Naive thymus-derived CD4-positive, alpha-beta T cell (primary cell): ENCODE measurements at regions not wholly inside any gene's neighbourhood (a gene's known extent, or its start where the extent isn't known, plus 50 kb on each side); places are given as distances from the start of the nearest gene placed in this dataset.

Experiments
- ATAC-seq: fragments of 150-1000 bp; cut with Tn5 transposase; 2 replicates; pipeline ENCODE4 v1.10.0; 2021; ENCODE audit warnings: mild to moderate bottlenecking, moderate library complexity
- CTCF ChIA-PET: fragments of 350-600 bp; sonication (Branson Sonifier 250); formaldehyde crosslinking; loops from one replicate; lab custom pipeline; 2021; ENCODE audit warnings: antibody characterized with exemption; lab: Charles Lee
- POLR2A ChIA-PET: fragments of 350-600 bp; sonication (Branson Sonifier 250); formaldehyde crosslinking; loops from one replicate; lab custom pipeline; 2021; ENCODE audit warnings: antibody characterized with exemption, inconsistent platforms; lab: Charles Lee
- DNase-seq, 9 donors: peaks; one replicate each; pipeline versions ENCODE4 v3.0.0 to v3.0.0-alpha.2; 2020 to 2022; ENCODE audit warnings: mixed read lengths in 1 of 9
- H3K27ac ChIP-seq: one replicate; pipeline ENCODE4 v1.7.0; 2013; ENCODE audit warnings: mild to moderate bottlenecking, low read depth, low read length, moderate library complexity
- H3K27me3 ChIP-seq, 2 donors: one replicate each; pipeline ENCODE4 v1.7.0; 2013; ENCODE audit warnings: low read length in 2 of 2, mild to moderate bottlenecking in 2 of 2, moderate library complexity in 2 of 2; ENCODE audit not compliant: control insufficient read depth in 2 of 2, insufficient read depth in 2 of 2
- H3K36me3 ChIP-seq, 3 experiments: 1 replicate in 2 of 3; 2 replicates in 1 of 3; pipeline ENCODE4 v1.7.0; 2013; ENCODE audit warnings: low read length in 3 of 3, mild to moderate bottlenecking in 3 of 3, moderate library complexity in 1 of 3; ENCODE audit not compliant: insufficient read depth in 3 of 3, control insufficient read depth in 2 of 3
- H3K4me1 ChIP-seq, 2 donors: one replicate each; pipeline ENCODE4 v1.7.0; 2013; ENCODE audit warnings: low read length in 2 of 2, mild to moderate bottlenecking in 2 of 2, moderate library complexity in 1 of 2; ENCODE audit not compliant: control insufficient read depth in 2 of 2, insufficient read depth in 2 of 2
- H3K4me3 ChIP-seq: 2 replicates; pipeline ENCODE4 v1.7.0; 2013; ENCODE audit warnings: mild to moderate bottlenecking, low read length
- H3K9me3 ChIP-seq, 3 experiments: 1 replicate in 2 of 3; 2 replicates in 1 of 3; pipeline ENCODE4 v1.7.0; 2013; ENCODE audit warnings: low read length in 3 of 3; ENCODE audit not compliant: control insufficient read depth in 2 of 3
- H3K27ac Mint-ChIP-seq, 9 donors: one replicate each; pipeline ENCODE4 v1.8.0; 2020 to 2022; ENCODE audit warnings: mixed read lengths in 9 of 9, mild to moderate bottlenecking in 8 of 9, moderate library complexity in 5 of 9, inconsistent platforms in 2 of 9
- H3K27me3 Mint-ChIP-seq, 5 donors: one replicate each; pipeline ENCODE4 v1.8.0; 2021 to 2022; ENCODE audit warnings: mixed read lengths in 5 of 5, mild to moderate bottlenecking in 1 of 5
- H3K36me3 Mint-ChIP-seq, 5 donors: one replicate each; pipeline ENCODE4 v1.8.0; 2020 to 2022; ENCODE audit warnings: mixed read lengths in 5 of 5, mild to moderate bottlenecking in 3 of 5, inconsistent platforms in 1 of 5
- H3K4me1 Mint-ChIP-seq, 7 donors: one replicate each; pipeline ENCODE4 v1.8.0; 2020 to 2022; ENCODE audit warnings: mixed read lengths in 7 of 7, mild to moderate bottlenecking in 3 of 7, inconsistent platforms in 1 of 7
- H3K4me3 Mint-ChIP-seq, 10 donors: one replicate each; pipeline ENCODE4 v1.8.0; 2020 to 2022; ENCODE audit warnings: mild to moderate bottlenecking in 10 of 10, mixed read lengths in 10 of 10, moderate library complexity in 6 of 10, inconsistent platforms in 2 of 10
- H3K9me3 Mint-ChIP-seq, 11 donors: one replicate each; pipeline ENCODE4 v1.8.0; 2020 to 2022; ENCODE audit warnings: mixed read lengths in 11 of 11, mild to moderate bottlenecking in 4 of 11, inconsistent platforms in 1 of 11, moderate library complexity in 1 of 11
- intact Hi-C, 2 donors: fragments of 100-400 bp; cut with micrococcal nuclease; formaldehyde crosslinking; loops; one replicate each; pipeline ENCODE4 v1.15.1; 2023

DNA sequence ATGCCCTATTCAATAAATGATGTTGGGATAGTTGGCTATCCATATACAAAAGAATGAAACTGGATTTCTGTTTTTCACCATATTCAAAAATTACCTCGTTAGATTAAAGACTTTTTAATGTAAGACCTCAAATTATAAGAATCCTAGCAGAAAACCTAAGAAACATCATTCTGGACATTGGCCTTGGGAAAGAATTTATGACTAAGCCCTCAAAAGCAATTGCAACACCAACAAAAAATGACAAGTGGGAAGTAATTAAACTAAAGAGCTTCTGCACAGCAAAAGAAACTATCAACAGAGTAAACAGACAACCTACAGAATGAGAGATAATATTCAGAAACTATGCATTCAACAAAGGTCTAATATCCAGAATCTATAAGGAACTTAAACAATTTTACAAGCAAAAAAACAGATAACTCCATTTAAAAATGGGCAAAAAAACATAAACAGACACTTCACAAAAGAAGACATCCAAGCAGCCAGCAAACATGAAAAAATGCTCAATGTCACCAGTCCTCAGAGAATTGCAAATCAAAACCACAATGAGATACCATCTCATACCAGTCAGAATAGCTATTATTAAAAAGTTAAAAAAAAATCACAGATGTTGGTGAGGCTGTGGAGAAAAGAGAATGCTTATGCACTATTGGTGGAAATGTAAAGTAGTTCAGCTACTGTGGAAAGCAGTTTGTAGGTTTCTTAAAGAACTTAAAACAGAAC, 309.8 kb downstream of the AHR start:
- intact Hi-C loops, result no loop called here
- DNase-seq (no peak), ATAC-seq (no peak)
- Mint-ChIP-seq H3K9me3 (peaks cover 4 to 31% (median 10%) of the 10 kb centered on the region in 11 donors), H3K4me1 (peaks cover 0 to 1% (median 0%) of the 10 kb centered on the region in 7 donors), H3K27me3 (peaks cover 6 to 21% (median 17%) of the 10 kb centered on the region in 5 donors), H3K27ac (no peak overlapping the region), H3K36me3 (peaks cover 0 to 7% (median 0%) of the 10 kb centered on the region in 5 donors), H3K4me3 (no peak overlapping the region)
- no peak overlapping the region for H3K4me3 ChIP-seq
- no peak overlapping the region for H3K27ac ChIP-seq
- ChIA-PET CTCF (no interaction called here), POLR2A (no interaction called here)
- H3K27me3 ChIP-seq, result no peaks in the 10 kb centered on the region
- no peaks in the 10 kb centered on the region for H3K36me3 ChIP-seq
- no peaks in the 10 kb centered on the region for H3K9me3 ChIP-seq
- no peaks in the 10 kb centered on the region for H3K4me1 ChIP-seq

DNA sequence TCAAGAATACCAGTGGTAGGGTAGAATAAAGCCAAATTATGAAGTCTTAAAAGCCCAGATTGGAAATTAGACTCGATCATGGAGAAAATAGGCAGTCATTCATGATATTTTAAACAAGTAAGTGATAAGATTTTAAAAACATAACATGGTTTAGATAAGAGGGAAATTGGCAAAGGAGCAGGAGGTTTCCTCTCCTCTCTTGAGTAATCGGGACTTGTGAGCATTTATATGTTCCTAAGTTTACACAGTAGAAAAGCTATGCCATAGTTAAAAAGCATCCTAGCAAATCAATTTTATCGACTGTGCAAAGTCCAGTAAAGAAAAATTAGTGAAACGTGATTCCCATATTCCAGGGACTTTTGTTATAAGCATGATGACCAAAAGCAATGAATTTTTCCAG, 313.2 kb downstream of the AHR start:
- ATAC-seq (no peak), DNase-seq (no peak)
- H3K36me3 ChIP-seq, result no peaks in the 10 kb centered on the region
- CTCF ChIA-PET, result no interaction called here
- POLR2A ChIA-PET, result no interaction called here
- intact Hi-C loops, result no loop called here
- H3K4me1 Mint-ChIP-seq, result peaks cover 0 to 1% (median 0%) of the 10 kb centered on the region in 7 donors
- H3K9me3 Mint-ChIP-seq, result peaks cover 0 to 12% (median 0%) of the 10 kb centered on the region in 11 donors
- H3K27ac Mint-ChIP-seq, result no peak overlapping the region
- H3K4me1 ChIP-seq, result no peaks in the 10 kb centered on the region
- no peaks in the 10 kb centered on the region for H3K36me3 Mint-ChIP-seq
- H3K4me3 Mint-ChIP-seq, result no peak overlapping the region
- H3K4me3 ChIP-seq, result no peak overlapping the region
- no peaks in the 10 kb centered on the region for H3K27me3 ChIP-seq
- no peak overlapping the region for H3K27ac ChIP-seq
- H3K9me3 ChIP-seq, result no peaks in the 10 kb centered on the region
- H3K27me3 Mint-ChIP-seq, result peaks cover 0 to 2% (median 0%) of the 10 kb centered on the region in 5 donors

DNA sequence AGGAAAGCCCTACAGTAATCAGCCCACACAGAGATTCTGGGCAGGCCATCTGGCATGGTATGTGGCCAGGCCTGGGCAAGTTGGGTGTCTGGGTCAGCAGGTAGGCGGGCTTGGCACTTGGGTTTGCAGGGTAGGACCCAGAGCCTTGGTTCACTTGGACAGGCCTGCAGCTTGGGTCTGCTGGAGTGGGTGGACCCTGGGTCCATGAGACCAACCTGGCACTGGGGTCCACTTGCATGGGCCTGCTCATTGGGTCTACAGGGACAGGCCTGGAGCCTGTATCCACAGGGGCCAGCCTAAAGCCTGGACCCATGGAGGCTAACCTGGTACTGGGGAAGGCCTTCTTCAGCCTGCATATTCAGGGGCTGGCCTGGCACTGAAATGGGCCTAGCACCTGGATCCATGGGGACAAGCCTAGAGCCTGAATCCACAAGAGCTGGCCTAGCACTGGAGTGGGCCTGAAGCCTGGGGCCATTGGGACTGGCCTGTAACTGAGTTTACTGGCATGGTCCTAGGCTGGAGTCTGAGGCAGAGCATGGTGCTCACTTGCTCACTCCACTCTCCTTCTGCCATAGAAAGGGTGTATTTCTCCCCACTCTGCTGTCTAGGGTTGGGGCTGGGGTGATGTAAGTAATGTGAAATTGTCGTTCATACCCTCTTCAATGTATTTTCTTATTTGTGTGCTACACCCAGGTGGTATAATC, 315.0 kb downstream of the AHR start:
- peaks cover 0 to 3% (median 0%) of the 10 kb centered on the region in 11 donors for H3K9me3 Mint-ChIP-seq
- intact Hi-C loops, result no loop called here
- no peak overlapping the region for H3K27ac Mint-ChIP-seq

DNA sequence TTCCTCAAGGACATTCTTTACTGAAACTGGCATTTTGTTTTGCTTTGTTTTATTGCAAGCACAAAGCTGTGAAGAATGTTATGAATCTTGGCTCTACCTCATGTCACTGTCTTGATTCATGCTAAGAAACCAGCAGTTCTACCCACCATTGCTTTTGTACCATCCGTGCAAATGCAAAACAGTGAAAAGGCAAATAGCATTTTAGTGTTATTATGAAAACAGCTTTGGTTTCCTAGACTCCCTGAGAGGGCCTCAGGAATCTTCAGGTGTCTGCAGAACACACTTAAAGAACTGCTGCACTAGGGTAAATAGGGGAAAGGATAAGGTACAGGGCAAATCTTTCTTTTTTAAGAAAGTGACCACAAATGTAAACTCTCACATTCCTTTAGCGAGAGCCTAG, 318.9 kb downstream of the AHR start:
- no peak for ATAC-seq
- Histone ChIP-seq H3K4me1 (no peaks in the 10 kb centered on the region), H3K9me3 (no peaks in the 10 kb centered on the region), H3K4me3 (no peak overlapping the region), H3K36me3 (no peaks in the 10 kb centered on the region), H3K27ac (no peak overlapping the region), H3K27me3 (no peaks in the 10 kb centered on the region)
- ChIA-PET CTCF (no interaction called here), POLR2A (no interaction called here)
- no peak for DNase-seq
- H3K4me3 Mint-ChIP-seq, result no peak overlapping the region
- H3K4me1 Mint-ChIP-seq, result no peaks in the 10 kb centered on the region
- intact Hi-C loops, result no loop called here
- H3K9me3 Mint-ChIP-seq, result no peaks in the 10 kb centered on the region
- peaks cover 0 to 6% (median 4%) of the 10 kb centered on the region in 5 donors for H3K27me3 Mint-ChIP-seq
- no peaks in the 10 kb centered on the region for H3K36me3 Mint-ChIP-seq
- H3K27ac Mint-ChIP-seq, result no peak overlapping the region

More for the DNA sequence above, 315.0 kb downstream of the AHR start:
- H3K4me1 Mint-ChIP-seq, result no peaks in the 10 kb centered on the region
- H3K27me3 ChIP-seq, result no peaks in the 10 kb centered on the region
- ChIA-PET CTCF (no interaction called here), POLR2A (no interaction called here)
- no peak for ATAC-seq
- H3K36me3 ChIP-seq, result no peaks in the 10 kb centered on the region
- no peak overlapping the region for H3K4me3 ChIP-seq
- DNase-seq, result no peak
- no peaks in the 10 kb centered on the region for H3K9me3 ChIP-seq
- no peak overlapping the region for H3K27ac ChIP-seq
- peaks cover 0 to 2% (median 0%) of the 10 kb centered on the region in 5 donors for H3K27me3 Mint-ChIP-seq
- no peaks in the 10 kb centered on the region for H3K4me1 ChIP-seq
- no peak overlapping the region for H3K4me3 Mint-ChIP-seq
- no peaks in the 10 kb centered on the region for H3K36me3 Mint-ChIP-seq

DNA sequence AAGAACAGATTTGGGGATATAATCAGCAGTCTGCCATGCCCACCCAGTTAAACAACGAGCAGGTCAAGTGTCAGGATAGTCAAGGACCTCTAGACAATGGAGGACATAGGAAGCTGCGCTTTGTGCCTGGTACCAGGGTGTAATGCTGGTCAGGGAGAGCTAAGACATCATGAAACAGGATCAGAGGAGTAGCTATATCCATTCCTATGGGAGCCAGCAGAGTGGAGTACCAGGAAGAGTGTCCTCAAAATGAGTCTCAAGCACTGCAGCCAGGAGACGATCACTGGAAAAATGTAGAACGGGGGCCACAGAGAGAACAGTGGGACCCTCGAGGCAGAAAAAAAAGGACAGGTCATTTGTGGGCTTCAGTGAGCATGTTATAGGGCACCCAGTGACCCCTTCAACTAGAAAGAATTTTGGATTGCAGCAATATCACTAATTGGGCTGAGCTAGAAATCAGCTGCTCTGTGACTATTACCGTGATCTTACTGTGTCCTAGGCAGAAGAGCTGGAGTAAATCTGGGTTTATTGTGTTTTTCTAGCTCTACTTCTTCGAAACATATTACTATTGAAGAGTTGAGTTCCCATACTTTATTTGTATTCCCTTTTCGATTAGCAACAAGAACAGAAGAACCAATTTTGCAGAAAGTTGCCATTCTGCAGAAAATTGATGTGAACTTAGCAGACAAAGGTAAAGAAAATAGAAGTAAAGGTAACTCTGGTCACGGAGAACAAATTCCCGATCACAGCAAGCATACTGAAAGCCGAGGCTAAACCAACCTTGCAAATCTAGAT, 319.6 kb downstream of the AHR start:
- H3K4me1 ChIP-seq, result no peaks in the 10 kb centered on the region
- POLR2A ChIA-PET, result no interaction called here
- intact Hi-C loops, result no loop called here
- Mint-ChIP-seq H3K27ac (no peak overlapping the region), H3K4me3 (no peak overlapping the region), H3K9me3 (no peaks in the 10 kb centered on the region), H3K27me3 (peaks cover 0 to 6% (median 4%) of the 10 kb centered on the region in 5 donors), H3K4me1 (no peaks in the 10 kb centered on the region), H3K36me3 (no peaks in the 10 kb centered on the region)
- no peak overlapping the region for H3K4me3 ChIP-seq
- no peaks in the 10 kb centered on the region for H3K27me3 ChIP-seq
- H3K36me3 ChIP-seq, result no peaks in the 10 kb centered on the region
- CTCF ChIA-PET, result no interaction called here
- H3K27ac ChIP-seq, result no peak overlapping the region
- no peaks in the 10 kb centered on the region for H3K9me3 ChIP-seq
- no peak for ATAC-seq
- no peak for DNase-seq

DNA sequence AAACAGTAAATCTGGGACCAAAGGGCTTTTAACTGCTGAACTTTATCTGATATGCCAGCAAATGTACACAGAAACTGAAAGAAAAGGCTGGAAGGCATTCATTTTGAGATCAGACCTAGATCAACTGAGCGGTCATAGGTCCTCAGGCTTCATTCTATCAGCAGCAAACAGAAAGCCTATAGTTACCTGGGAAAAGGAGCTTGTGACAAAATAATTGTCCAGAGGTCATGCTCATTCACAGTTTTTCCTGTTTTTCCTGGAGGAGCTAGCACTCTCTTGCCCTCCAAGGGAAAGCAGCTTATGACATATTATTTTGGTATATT, 320.2 kb downstream of the AHR start:
- Histone ChIP-seq H3K36me3 (no peaks in the 10 kb centered on the region), H3K9me3 (no peaks in the 10 kb centered on the region), H3K4me1 (no peaks in the 10 kb centered on the region), H3K4me3 (no peak overlapping the region), H3K27me3 (no peaks in the 10 kb centered on the region), H3K27ac (no peak overlapping the region)
- H3K4me1 Mint-ChIP-seq, result no peaks in the 10 kb centered on the region
- ChIA-PET POLR2A (no interaction called here), CTCF (no interaction called here)
- DNase-seq, result no peak
- H3K9me3 Mint-ChIP-seq, result no peaks in the 10 kb centered on the region
- H3K27ac Mint-ChIP-seq, result no peak overlapping the region
- no peaks in the 10 kb centered on the region for H3K36me3 Mint-ChIP-seq
- no peak for ATAC-seq
- H3K27me3 Mint-ChIP-seq, result peaks cover 0 to 6% (median 4%) of the 10 kb centered on the region in 5 donors
- intact Hi-C loops, result no loop called here
- H3K4me3 Mint-ChIP-seq, result no peak overlapping the region
